ENCODE measurements at regions not wholly inside any gene's neighbourhood (a gene's known extent, or its start where the extent isn't known, plus 50 kb on each side); places are given as distances from the start of the nearest gene placed in this dataset.

GRCh38 chr13:112131713-112132113, 64.8 kb downstream of the SOX1 start:
- no peaks in the 10 kb centered on the region for H3K9me3 ChIP-seq
- ATAC-seq = peak; percentile 64
- peaks cover 14% of the 10 kb centered on the region for H3K4me1 ChIP-seq (ENCODE audit: low read depth)
- no peak overlapping the region for H3K4me3 ChIP-seq
- intact Hi-C loops (cut with DNase I, micrococcal nuclease) = no loop called here
- TF ChIP-seq CTCF (IDR thresholded peaks at IDR 0.05) = no peak
- H3K36me3 ChIP-seq (ENCODE audit: low read depth) = no peaks in the 10 kb centered on the region
- DNase-seq = peak in 2 of 3 donors; percentile 71 to 78

- H3K9me3 ChIP-seq = no peaks in the 10 kb centered on the region
- peaks cover 14% of the 10 kb centered on the region for H3K4me1 ChIP-seq (ENCODE audit: low read depth)
- ATAC-seq (no peak), DNase-seq (no peak)
- no peak overlapping the region for H3K4me3 ChIP-seq
- H3K36me3 ChIP-seq (ENCODE audit: low read depth) = no peaks in the 10 kb centered on the region
- intact Hi-C loops (cut with DNase I, micrococcal nuclease) = no loop called here
- TF ChIP-seq CTCF (IDR thresholded peaks at IDR 0.05) = no peak
Observed at GRCh38 chr13:112132142-112132541, 65.2 kb downstream of the SOX1 start.

GRCh38 chr13:112132619-112133018, 65.7 kb downstream of the SOX1 start:
- H3K9me3 ChIP-seq = no peaks in the 10 kb centered on the region
- DNase-seq (no peak), ATAC-seq (no peak)
- no peaks in the 10 kb centered on the region for H3K36me3 ChIP-seq (ENCODE audit: low read depth)
- H3K4me1 ChIP-seq (ENCODE audit: low read depth) = peaks cover 14% of the 10 kb centered on the region
- intact Hi-C loops (cut with DNase I, micrococcal nuclease) = no loop called here
- H3K4me3 ChIP-seq = no peak overlapping the region
- no peak for TF ChIP-seq CTCF (IDR thresholded peaks at IDR 0.05)

- DNase-seq (peak in 1 of 3 donors; percentile 27), ATAC-seq (peak; percentile 81)
- intact Hi-C loops (cut with DNase I, micrococcal nuclease) = no loop called here
- Histone ChIP-seq H3K36me3 (ENCODE audit: low read depth) (no peaks in the 10 kb centered on the region), H3K4me3 (no peak overlapping the region), H3K4me1 (ENCODE audit: low read depth) (peaks cover 14% of the 10 kb centered on the region), H3K9me3 (no peaks in the 10 kb centered on the region)
- no peak for TF ChIP-seq CTCF (IDR thresholded peaks at IDR 0.05)
Observed at GRCh38 chr13:112133499-112134390, 66.8 kb downstream of the SOX1 start.

- intact Hi-C loops (cut with DNase I, micrococcal nuclease) = no loop called here
- no peaks in the 10 kb centered on the region for H3K36me3 ChIP-seq (ENCODE audit: low read depth)
- no peak for ATAC-seq
- TF ChIP-seq CTCF (IDR thresholded peaks at IDR 0.05) = no peak
- H3K4me1 ChIP-seq (ENCODE audit: low read depth) = peaks cover 14% of the 10 kb centered on the region
- DNase-seq = no peak
- H3K9me3 ChIP-seq = no peaks in the 10 kb centered on the region
- H3K4me3 ChIP-seq = no peak overlapping the region
Observed at GRCh38 chr13:112134391-112135075, 67.6 kb downstream of the SOX1 start.
